ENCODE measurements at regions not wholly inside any gene's neighbourhood (a gene's known extent, or its start where the extent isn't known, plus 50 kb on each side); places are given as distances from the start of the nearest gene placed in this dataset.

DNA sequence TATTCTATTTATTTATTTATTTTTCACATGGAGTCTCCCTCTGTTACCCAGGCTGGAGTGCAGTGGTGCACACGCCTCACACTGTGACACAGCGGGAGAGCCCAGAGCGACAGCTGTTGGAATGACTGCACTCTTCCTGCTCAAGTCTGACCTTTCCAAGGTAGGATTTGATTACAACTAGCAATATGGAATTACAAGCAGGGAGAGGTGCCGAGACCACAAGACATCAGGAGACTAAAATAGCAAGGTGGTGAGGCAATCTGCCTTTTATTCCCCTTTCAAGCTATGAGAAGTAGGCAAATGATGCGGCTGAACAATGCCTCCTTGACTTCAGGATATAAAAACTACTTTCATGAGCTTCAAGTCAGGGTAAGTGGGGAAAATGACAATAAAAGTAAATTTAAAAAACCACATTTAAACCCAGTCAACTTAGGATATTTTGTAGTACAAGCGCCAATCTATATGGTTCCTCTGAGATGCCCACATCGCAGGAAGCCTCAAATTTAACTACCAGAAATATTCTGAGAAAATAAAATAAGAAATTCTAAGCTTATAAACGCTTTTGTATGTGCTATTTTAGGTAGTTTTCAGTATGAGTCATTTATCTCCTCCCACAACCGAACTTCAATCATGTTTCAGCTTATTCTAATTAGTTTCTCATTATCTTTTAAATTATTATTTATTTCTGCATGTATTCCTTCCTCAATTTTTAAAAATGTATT, 146.9 kb upstream of the SGK1 start:
- Mint-ChIP-seq H3K36me3 (ENCODE audit: low read depth) (no peaks in the 10 kb centered on the region), H3K27me3 (no peaks in the 10 kb centered on the region)

DNA sequence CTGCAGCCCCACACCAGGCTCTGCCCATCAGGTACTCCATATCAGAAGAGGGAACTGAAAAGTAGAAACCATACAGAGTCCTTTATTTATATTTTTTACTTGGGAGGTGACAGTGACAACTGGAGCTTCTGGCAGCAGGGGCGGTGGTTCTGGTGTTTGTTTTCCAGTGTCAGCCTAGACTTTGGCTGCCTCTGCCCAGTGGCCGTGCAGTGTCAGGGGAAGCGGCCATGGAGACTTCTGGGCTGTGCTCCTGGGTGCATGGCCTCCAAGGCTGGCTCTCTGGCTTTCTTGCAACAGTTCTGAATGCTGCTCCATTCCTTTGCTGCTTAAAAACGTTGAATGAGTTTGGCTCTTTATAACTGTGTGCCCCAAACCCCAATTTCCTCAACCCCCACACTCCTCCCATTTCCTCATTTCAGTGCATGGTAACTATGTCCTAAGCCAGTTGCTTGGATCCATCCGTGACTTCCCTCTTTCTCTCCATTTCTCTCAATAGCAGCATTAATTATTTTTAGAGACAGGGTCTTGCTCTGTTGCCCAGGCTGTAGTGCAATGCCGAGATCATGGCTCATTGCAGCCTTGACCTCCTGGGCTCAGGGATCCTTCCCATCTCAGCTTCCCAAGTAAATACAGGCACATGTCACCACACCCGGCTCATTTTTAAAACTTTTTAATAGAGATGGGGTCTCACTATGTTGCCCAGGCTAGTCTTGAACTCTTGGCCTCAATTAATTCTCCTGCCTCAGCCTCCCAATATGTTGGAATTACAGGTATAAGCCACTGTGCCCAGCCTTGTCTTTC, 141.1 kb upstream of the SGK1 start:
- Mint-ChIP-seq H3K4me3 (no peak overlapping the region), H3K9me3 (no peaks in the 10 kb centered on the region), H3K27me3 (no peaks in the 10 kb centered on the region), H3K27ac (no peak overlapping the region), H3K4me1 (no peaks in the 10 kb centered on the region), H3K36me3 (ENCODE audit: low read depth) (no peaks in the 10 kb centered on the region)
- no peak for ATAC-seq (replicated peaks)

More for the DNA sequence above, 146.9 kb upstream of the SGK1 start:
- no peaks in the 10 kb centered on the region for H3K4me1 Mint-ChIP-seq
- ATAC-seq (replicated peaks), result peak; percentile 24
- no peak overlapping the region for H3K27ac Mint-ChIP-seq
- no peak overlapping the region for H3K4me3 Mint-ChIP-seq
- H3K9me3 Mint-ChIP-seq, result no peaks in the 10 kb centered on the region

DNA sequence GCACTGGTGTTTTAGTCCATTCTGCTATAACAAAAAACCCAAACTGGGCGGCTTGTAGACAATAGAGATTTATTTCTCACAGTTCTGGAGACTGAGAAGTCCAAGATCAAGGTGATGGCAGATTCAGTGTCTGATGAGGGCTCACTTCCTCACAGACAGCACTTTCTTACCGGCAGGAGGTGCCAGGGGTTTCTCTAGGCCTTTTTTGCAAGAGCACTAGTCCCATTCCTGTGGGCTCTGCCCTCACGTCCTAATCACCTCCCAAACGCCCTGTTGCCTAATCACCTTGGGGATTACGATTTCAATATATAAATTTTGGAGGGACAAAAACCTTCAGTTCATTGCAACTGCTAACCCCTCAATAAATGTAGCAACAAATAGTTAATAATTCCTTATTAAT, 140.0 kb upstream of the SGK1 start:
- no peaks in the 10 kb centered on the region for H3K9me3 Mint-ChIP-seq
- H3K27ac Mint-ChIP-seq, result no peak overlapping the region
- ATAC-seq (replicated peaks), result no peak
- no peaks in the 10 kb centered on the region for H3K4me1 Mint-ChIP-seq
- H3K36me3 Mint-ChIP-seq (ENCODE audit: low read depth), result no peaks in the 10 kb centered on the region
- no peak overlapping the region for H3K4me3 Mint-ChIP-seq
- no peaks in the 10 kb centered on the region for H3K27me3 Mint-ChIP-seq

DNA sequence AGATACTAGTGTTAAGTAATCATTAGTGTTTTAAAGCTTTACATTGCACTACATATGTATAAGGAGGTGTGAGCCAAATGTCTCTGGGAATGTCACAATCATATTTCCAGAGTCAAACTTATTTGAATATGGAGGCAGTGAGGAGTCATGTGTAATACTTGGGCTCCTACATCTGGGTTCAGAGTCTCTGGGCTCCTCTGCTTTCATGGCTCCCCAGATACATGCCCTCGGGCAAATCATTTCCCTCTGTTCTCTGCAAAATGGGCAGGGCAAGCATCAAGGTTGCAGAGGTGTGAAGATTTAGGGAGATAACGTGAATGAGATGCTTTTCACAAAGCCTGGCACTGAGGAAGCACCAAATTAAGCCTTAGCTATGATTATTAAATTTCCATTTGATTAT, 138.3 kb upstream of the SGK1 start:
- ATAC-seq (replicated peaks), result no peak
- no peaks in the 10 kb centered on the region for H3K4me1 Mint-ChIP-seq
- H3K9me3 Mint-ChIP-seq, result no peaks in the 10 kb centered on the region
- H3K4me3 Mint-ChIP-seq, result no peak overlapping the region
- H3K27ac Mint-ChIP-seq, result peak overlapping the region; percentile 61
- no peaks in the 10 kb centered on the region for H3K36me3 Mint-ChIP-seq (ENCODE audit: low read depth)
- no peaks in the 10 kb centered on the region for H3K27me3 Mint-ChIP-seq

DNA sequence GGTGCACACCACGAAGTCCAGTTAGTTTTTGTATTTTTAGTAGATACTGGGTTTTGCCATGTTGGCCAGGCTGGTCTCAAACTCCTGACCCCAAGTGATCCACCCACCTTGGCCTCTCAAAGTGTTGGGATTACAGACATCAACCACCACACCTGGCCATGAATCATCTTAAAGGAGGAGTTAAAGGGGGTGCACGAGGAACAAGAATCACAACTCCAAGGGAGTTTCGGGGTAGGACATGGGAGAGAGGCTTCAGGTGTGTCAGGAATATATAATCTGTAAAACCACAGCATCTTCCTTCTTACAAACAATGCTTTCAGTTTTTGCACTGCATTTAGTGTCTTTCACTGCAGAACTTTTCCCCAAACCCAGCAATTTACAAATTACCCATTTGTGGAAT, 137.4 kb upstream of the SGK1 start:
- no peak for ATAC-seq (replicated peaks)

DNA sequence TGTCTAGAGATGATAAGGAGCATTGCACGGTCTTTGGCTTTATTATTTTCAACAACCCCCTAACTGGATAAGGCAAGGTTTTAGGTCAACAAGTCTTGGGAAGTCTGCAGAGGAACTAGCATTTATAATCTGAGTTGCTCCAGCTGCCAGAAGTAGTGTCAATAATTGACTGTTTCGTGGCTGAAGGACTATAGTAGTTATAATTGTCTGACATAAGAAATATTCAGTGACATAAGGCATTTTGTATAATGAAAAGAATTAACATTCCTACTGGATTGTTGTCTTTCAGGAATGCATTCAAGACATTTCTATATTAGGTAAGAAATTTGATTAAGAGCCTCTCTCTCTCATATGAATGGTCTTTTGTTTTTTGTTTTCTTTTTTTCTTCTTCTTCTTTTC, 136.9 kb upstream of the SGK1 start:
- Mint-ChIP-seq H3K4me3 (no peak overlapping the region), H3K36me3 (ENCODE audit: low read depth) (no peaks in the 10 kb centered on the region), H3K27ac (no peak overlapping the region), H3K9me3 (no peaks in the 10 kb centered on the region), H3K27me3 (no peaks in the 10 kb centered on the region), H3K4me1 (no peaks in the 10 kb centered on the region)
- ATAC-seq (replicated peaks), result no peak

More for the DNA sequence above, 137.4 kb upstream of the SGK1 start:
- Mint-ChIP-seq H3K27ac (no peak overlapping the region), H3K4me1 (no peaks in the 10 kb centered on the region), H3K9me3 (no peaks in the 10 kb centered on the region), H3K4me3 (no peak overlapping the region), H3K27me3 (no peaks in the 10 kb centered on the region), H3K36me3 (ENCODE audit: low read depth) (no peaks in the 10 kb centered on the region)

DNA sequence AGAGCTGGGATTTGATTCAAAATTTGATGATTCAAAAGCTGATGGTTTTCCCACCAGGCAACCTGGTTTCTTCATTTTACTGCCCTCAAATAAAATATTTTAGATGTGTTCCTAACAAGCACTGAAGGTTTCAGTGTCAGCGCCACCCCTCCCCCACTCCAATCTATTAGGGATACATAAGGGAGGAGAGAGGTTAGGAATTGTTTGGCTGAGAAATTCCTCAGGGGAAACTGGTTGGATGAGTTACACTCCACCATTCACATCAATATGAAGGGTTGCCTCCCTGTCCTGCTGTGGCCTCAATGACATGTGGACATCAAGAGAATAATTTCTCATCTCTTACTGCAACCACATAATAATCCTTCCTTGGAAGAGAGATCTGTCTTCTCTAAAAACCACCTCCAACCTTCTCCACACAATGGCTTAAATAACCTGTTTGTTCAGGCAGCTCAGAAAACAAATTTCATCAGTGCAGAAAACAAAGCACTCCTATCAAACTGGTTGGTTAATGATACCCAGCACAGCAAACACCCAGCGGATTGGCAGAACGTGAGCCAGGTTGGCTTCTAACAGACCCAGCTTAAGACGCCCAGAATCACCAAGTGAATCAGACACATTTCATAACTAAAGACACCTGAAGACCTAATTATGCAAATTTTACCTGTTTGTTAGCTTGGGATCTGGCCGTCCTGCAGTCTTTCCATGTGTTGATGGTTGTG, 136.0 kb upstream of the SGK1 start:
- H3K4me1 Mint-ChIP-seq, result no peaks in the 10 kb centered on the region
- no peak for ATAC-seq (replicated peaks)
- no peaks in the 10 kb centered on the region for H3K36me3 Mint-ChIP-seq (ENCODE audit: low read depth)
- no peak overlapping the region for H3K27ac Mint-ChIP-seq
- no peak overlapping the region for H3K4me3 Mint-ChIP-seq
- H3K27me3 Mint-ChIP-seq, result no peaks in the 10 kb centered on the region
- H3K9me3 Mint-ChIP-seq, result no peaks in the 10 kb centered on the region

DNA sequence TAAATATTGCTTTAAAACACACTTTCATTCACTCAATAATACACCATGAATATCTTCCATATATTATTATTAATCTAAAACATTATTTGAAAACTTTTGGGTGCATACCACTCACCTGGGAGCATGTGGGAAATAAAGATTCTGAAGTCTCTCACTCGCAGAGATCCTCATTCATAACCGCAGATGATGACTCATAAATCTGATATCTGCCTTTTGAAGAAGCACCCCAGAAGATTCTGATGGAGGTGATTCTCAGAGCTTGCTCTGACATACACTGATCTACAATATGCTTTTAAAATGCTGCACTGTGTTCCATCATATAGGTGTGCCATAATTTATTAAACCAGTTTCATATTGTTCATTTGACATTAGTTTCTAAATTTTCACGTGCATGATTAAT, 135.0 kb upstream of the SGK1 start:
- H3K27me3 Mint-ChIP-seq, result no peaks in the 10 kb centered on the region
- H3K4me3 Mint-ChIP-seq, result no peak overlapping the region
- no peaks in the 10 kb centered on the region for H3K36me3 Mint-ChIP-seq (ENCODE audit: low read depth)
- H3K9me3 Mint-ChIP-seq, result no peaks in the 10 kb centered on the region
- no peak for ATAC-seq (replicated peaks)
- peaks cover 4% of the 10 kb centered on the region for H3K4me1 Mint-ChIP-seq
- no peak overlapping the region for H3K27ac Mint-ChIP-seq

DNA sequence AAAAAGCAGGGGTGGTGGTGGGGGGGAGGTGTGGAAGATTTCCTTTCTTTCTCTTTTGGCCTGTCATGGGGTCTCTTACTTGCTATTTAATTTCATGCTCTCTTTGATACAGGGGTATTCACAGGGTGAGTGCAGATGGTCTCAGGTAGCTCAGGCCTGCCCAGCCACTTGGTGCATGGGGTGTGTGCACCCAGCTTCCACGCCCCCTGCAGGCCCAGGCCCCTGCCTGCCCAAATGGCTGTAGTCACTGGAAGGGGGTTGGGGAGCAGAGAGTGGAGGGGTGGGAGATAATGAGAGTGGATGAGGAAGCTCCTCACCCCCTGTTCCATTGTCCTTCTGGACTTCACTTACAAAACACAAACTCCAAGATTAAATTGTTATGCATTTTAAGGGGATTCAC, 133.6 kb upstream of the SGK1 start:
- Mint-ChIP-seq H3K9me3 (no peaks in the 10 kb centered on the region), H3K27me3 (no peaks in the 10 kb centered on the region), H3K4me3 (no peak overlapping the region), H3K36me3 (ENCODE audit: low read depth) (no peaks in the 10 kb centered on the region), H3K27ac (no peak overlapping the region), H3K4me1 (peaks cover 9% of the 10 kb centered on the region)
- ATAC-seq (replicated peaks), result no peak

DNA sequence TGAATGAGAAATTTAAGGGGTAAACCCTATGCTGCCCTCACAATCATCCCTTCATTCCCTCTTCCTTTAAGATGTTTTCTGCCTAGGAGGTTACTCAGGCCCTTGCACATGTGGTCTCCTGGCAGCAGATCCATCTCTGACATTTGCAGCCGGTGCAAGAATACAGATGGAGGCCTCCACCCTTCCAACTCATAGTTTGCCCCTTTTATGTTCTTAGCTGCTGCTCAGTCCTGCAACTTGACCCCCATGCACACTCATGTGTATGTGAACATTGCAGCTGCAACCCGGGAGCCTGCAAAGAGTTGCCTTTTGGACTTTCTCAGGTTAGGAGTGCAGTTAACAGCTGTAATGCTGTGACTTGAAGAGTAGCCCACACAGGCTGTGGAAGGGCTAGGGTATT, 131.9 kb upstream of the SGK1 start:
- H3K4me1 Mint-ChIP-seq, result peaks cover 9% of the 10 kb centered on the region
- no peaks in the 10 kb centered on the region for H3K27me3 Mint-ChIP-seq
- H3K36me3 Mint-ChIP-seq (ENCODE audit: low read depth), result no peaks in the 10 kb centered on the region
- ATAC-seq (replicated peaks), result no peak
- no peak overlapping the region for H3K4me3 Mint-ChIP-seq
- no peak overlapping the region for H3K27ac Mint-ChIP-seq
- H3K9me3 Mint-ChIP-seq, result no peaks in the 10 kb centered on the region

DNA sequence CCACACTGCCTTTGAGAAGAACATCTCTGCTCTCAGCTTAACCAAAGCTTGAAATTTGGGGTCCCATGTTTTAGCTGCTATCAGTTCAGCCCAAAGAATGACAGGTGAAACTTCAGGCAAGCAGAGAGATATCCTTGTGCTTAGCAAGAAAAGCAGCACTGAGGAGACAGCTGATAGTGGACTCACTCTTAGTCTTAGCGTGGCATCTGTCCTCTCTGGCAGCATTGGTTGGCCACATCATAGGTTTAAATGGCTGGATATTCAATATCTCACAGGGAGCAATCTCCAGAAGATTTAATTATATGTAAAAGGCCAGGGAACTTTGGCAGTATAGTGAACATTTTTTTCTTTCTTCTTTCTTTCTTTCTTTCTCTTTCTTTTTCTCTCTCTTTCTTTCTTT, 131.1 kb upstream of the SGK1 start:
- H3K27me3 Mint-ChIP-seq, result no peaks in the 10 kb centered on the region
- peaks cover 9% of the 10 kb centered on the region for H3K4me1 Mint-ChIP-seq
- ATAC-seq (replicated peaks), result no peak
- no peak overlapping the region for H3K27ac Mint-ChIP-seq
- no peaks in the 10 kb centered on the region for H3K9me3 Mint-ChIP-seq
- no peak overlapping the region for H3K4me3 Mint-ChIP-seq
- H3K36me3 Mint-ChIP-seq (ENCODE audit: low read depth), result no peaks in the 10 kb centered on the region

DNA sequence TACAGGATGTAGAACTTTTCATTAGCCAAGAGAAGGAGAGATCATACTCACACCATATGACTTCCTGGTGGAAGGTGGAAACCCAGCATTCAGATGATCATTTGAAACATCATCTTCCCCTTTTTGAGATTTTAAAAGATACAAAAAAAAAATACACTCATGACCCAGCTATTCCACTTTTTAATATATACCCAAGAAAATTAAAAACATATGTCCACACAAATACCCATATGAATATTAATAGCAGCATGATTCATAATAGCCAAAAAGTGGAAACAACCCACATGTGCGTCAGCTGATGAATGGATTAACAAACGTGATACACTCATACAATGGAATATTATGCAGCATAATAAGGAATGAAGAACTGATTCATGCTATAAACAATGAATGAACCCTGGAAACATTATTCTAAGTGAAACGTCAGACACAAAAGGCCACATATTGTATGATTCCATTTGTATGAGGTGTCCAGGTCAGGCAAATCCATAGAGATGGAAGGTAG, 130.0 kb upstream of the SGK1 start:
- ATAC-seq (replicated peaks), result peak; percentile 59
- Mint-ChIP-seq H3K27ac (no peak overlapping the region), H3K4me3 (no peak overlapping the region), H3K27me3 (no peaks in the 10 kb centered on the region), H3K4me1 (peaks cover 9% of the 10 kb centered on the region), H3K9me3 (no peaks in the 10 kb centered on the region), H3K36me3 (ENCODE audit: low read depth) (no peaks in the 10 kb centered on the region)

DNA sequence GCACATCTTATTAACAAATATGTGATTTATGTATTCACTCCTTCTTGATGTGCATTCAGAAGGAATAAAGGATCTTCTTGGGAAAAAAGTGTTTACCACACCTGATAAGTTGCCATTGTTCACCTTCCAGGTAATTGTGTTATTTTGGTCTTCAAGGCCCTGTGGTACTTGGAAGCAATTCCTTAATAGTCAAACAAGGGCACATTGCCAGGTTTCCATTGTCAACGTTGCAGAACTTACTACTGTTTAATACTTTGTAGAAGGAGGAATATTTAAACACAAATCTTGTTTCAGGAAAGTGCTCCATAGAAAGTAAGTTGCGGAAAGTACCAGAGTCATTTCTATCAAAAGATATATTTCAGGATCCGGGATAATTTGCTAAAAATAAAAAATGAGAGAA, 129.5 kb upstream of the SGK1 start:
- no peaks in the 10 kb centered on the region for H3K9me3 Mint-ChIP-seq
- H3K4me1 Mint-ChIP-seq, result peaks cover 9% of the 10 kb centered on the region
- no peak overlapping the region for H3K4me3 Mint-ChIP-seq
- ATAC-seq (replicated peaks), result no peak
- H3K27me3 Mint-ChIP-seq, result no peaks in the 10 kb centered on the region
- H3K36me3 Mint-ChIP-seq (ENCODE audit: low read depth), result no peaks in the 10 kb centered on the region
- H3K27ac Mint-ChIP-seq, result no peak overlapping the region

DNA sequence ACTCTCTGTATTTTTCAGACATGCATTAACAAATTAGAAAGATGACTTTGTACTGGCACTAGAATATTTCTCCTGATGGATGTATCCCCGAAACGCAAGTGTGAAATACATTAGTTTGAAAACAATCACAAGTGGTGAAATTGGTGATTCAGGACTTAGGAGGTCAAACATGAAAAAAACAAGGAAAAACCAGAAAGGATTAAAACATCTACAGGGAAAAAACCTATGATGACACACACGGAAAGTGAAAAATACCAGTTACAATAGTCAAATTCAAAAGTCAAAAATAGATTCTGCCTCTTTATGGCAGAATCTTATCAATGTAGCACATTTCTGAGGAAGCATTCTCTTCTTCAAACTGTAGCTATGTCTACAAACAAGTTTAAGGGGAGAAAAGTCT, 129.0 kb upstream of the SGK1 start:
- H3K4me1 Mint-ChIP-seq, result peaks cover 9% of the 10 kb centered on the region
- no peaks in the 10 kb centered on the region for H3K27me3 Mint-ChIP-seq
- H3K9me3 Mint-ChIP-seq, result no peaks in the 10 kb centered on the region
- peak overlapping the region; percentile 6 for H3K27ac Mint-ChIP-seq
- peak; percentile 9 for ATAC-seq (replicated peaks)
- H3K36me3 Mint-ChIP-seq (ENCODE audit: low read depth), result no peaks in the 10 kb centered on the region
- no peak overlapping the region for H3K4me3 Mint-ChIP-seq

Data from activated T-helper 17 cell treated with anti-CD3 and anti-CD28 coated beads, Interleukin-2, amount 50 U/mL, for 72 hours (primary cell).